ENCODE measurements at regions not wholly inside any gene's neighbourhood (a gene's known extent, or its start where the extent isn't known, plus 50 kb on each side); places are given as distances from the start of the nearest gene placed in this dataset.

DNA sequence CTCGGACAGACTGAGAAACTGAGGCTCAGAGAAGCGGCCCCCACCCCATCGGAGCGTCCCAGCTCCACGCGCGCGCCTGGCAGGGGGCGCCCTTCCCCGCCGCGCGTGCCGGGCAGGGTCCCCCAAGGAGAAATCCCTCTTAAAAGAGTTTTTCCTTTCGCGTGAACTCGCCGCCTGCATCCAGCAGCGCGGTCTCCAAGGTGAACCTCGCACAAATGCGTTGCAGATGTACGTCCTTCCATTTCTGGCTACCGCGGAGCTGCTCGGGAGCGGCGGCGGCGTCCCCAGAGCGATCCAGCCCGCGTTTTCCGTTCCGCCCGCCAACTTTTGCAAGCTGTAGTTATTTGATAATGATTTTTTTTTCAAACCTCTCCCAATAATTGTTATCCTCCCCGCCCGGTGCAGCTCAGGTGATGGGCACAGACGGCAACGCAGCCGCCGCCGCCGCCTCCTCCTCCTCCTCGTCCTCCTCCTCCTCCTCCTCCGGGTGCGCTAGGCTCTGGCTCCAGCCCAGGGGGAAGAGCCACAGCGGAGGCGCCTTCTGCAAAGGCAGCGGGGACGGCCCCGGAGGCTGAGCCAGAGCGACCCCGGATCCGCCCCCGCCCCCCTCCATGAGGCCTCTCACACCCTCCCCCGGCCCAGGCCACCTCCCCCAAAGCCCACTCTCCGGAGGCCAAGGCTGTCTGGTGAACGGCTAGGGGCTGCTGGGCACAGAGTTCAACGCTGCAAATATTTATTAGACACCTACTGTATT lies 74.0 kb upstream of the CUX1 start:
- Histone ChIP-seq H2BK15ac (ENCODE audit: low read length) (no peak overlapping the region), H2BK5ac (ENCODE audit: low read depth, low read length) (peak overlapping the region; percentile 83; the same call in 1 of the 2 replicates), H2BK120ac (replicated peaks; ENCODE audit: low read depth, low read length) (peak overlapping the region; percentile 98), H3K4ac (replicated peaks; ENCODE audit: insufficient read length, low read depth, low read length) (no peak overlapping the region), H4K91ac (replicated peaks; ENCODE audit: insufficient read length, low read length) (peak overlapping the region; percentile 96), H3K9ac (replicated peaks in 1 of 4; ENCODE audit: extremely low read depth in 1 of 4, low read depth in 3 of 4, low read length in 3 of 4) (peak overlapping the region in 3 of 4 experiments; percentile 23 to 47 (median 29); a peak in 5 of 7 replicates), H2BK12ac (ENCODE audit: low read depth, low read length) (peak overlapping the region; percentile 89; the same call in 1 of the 2 replicates), H4K5ac (ENCODE audit: insufficient read length, low read depth, low read length) (peak overlapping the region; percentile 86), H3K56ac (replicated peaks; ENCODE audit: insufficient read length, low read depth, low read length) (peak overlapping the region; percentile 92), H3K9me3 (ENCODE audit: insufficient read depth in 2 of 2, low read depth in 1 of 2, low read length in 1 of 2) (no peaks in the 10 kb centered on the region), H4K8ac (ENCODE audit: extremely low read depth, insufficient read depth, low read length) (peak overlapping the region; percentile 98; the same call in 1 of the 2 replicates), H2AFZ (ENCODE audit: low read length) (peak overlapping the region; percentile 83; the same call in 1 of the 2 replicates), H3K79me2 (ENCODE audit: control insufficient read depth in 1 of 2, insufficient read depth in 2 of 2, low read length in 2 of 2) (no peaks in the 10 kb centered on the region), H3K14ac (ENCODE audit: insufficient read length) (no peak overlapping the region), H3K4me3 (ENCODE audit: extremely low read depth in 1 of 4, insufficient read depth in 2 of 4, low read depth in 3 of 4, low read length in 4 of 4) (peak overlapping the region; percentile 52 to 85 (median 60)), H3K79me1 (ENCODE audit: low read depth, low read length) (no peaks in the 10 kb centered on the region), H2AK5ac (ENCODE audit: low read depth, low read length) (no peak overlapping the region), H2BK20ac (ENCODE audit: low read length) (no peak overlapping the region), H4K20me1 (replicated peaks in 1 of 2; ENCODE audit: control insufficient read depth in 1 of 2, insufficient read depth in 2 of 2, low read length in 2 of 2) (no peaks in the 10 kb centered on the region), H3K27ac (ENCODE audit: low read depth, low read length) (peak overlapping the region; percentile 71; the same call in 1 of the 2 replicates), H3K23ac (ENCODE audit: insufficient read length) (no peak overlapping the region), H3K36me3 (ENCODE audit: control insufficient read depth in 2 of 4, insufficient read depth in 4 of 4, low read length in 3 of 4) (no peaks in the 10 kb centered on the region), H3K18ac (ENCODE audit: extremely low read depth, low read length) (peak overlapping the region; percentile 98), H3K4me1 (replicated peaks in 1 of 4; ENCODE audit: control insufficient read depth in 3 of 4, insufficient read depth in 4 of 4, low read length in 3 of 4) (peaks cover 0 to 13% (median 9%) of the 10 kb centered on the region in 4 experiments; a peak in 6 of 7 replicates), H3K4me2 (ENCODE audit: insufficient read depth in 1 of 2, low read depth in 2 of 2, low read length in 2 of 2) (peak overlapping the region; percentile 81 to 88), H3K27me3 (replicated peaks in 1 of 4; ENCODE audit: control insufficient read depth in 3 of 4, extremely low read depth in 1 of 4, insufficient read depth in 3 of 4, low read length in 3 of 4) (no peaks in the 10 kb centered on the region), H3K23me2 (ENCODE audit: low read depth, low read length) (peaks cover 3% of the 10 kb centered on the region; the same call in 1 of the 2 replicates)
- POLR2A ChIA-PET (ENCODE audit: partially characterized antibody), result interaction anchor here (0.9 to 4.3 kb wide), 10 partner anchors 9 to 169 kb away, joined by 3 to 22 read pairs (median 4); partner anchors contain the start of gene CUX1
- peak; percentile 25 to 81 for DNase-seq (ENCODE audit: low read depth in 1 of 2, low spot score in 2 of 2)
- 5% methylated on average over 43 of the region's 60 CpGs; no CpG with 5 or more reads in 1 of the 2 experiments for WGBS, 2 experiments (ENCODE audit: extremely low coverage in 1 of 2, insufficient coverage in 1 of 2, insufficient read length in 1 of 2, insufficient replicate concordance in 2 of 2, low coverage in 1 of 2, low lambda C conversion rate in 2 of 2, missing lambda C conversion rate in 1 of 2)
- FAIRE-seq, result no peak
- CTCF ChIA-PET (ENCODE audit: partially characterized antibody), result interaction anchor here (0.9 to 2.9 kb wide), 14 partner anchors 8 to 493 kb away, joined by 3 to 21 read pairs (median 4); no protein-coding TSS in a partner anchor
- TF ChIP-seq, protein P1, sequence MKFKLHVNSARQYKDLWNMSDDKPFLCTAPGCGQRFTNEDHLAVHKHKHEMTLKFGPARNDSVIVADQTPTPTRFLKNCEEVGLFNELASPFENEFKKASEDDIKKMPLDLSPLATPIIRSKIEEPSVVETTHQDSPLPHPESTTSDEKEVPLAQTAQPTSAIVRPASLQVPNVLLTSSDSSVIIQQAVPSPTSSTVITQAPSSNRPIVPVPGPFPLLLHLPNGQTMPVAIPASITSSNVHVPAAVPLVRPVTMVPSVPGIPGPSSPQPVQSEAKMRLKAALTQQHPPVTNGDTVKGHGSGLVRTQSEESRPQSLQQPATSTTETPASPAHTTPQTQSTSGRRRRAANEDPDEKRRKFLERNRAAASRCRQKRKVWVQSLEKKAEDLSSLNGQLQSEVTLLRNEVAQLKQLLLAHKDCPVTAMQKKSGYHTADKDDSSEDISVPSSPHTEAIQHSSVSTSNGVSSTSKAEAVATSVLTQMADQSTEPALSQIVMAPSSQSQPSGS (IDR thresholded peaks at IDR 0.05; ENCODE audit: low read length), result no peak
- TF ChIP-seq CREB1 (IDR thresholded peaks at IDR 0.05) (no peak), SP1 (IDR thresholded peaks at IDR 0.05; ENCODE audit: low read depth, low read length) (peak; percentile 78), RFX5 (IDR thresholded peaks at IDR 0.05; ENCODE audit: borderline replicate concordance, low read depth, low read length) (0 out of 2 replicates have a peak, but pooled peaks have one; percentile 22), RAD21 (IDR thresholded peaks at IDR 0.05 in 1 of 2, conservative IDR thresholded peaks at IDR 0.05 in 1 of 2; ENCODE audit: low read depth in 2 of 2, low read length in 2 of 2) (peak in 1 of 2 experiments; percentile 3; a peak in 1 of 4 replicates), TAF1 (IDR thresholded peaks at IDR 0.05; ENCODE audit: low read depth, low read length) (0 out of 2 replicates have a peak, but pooled peaks have one; percentile 16), SIN3A (conservative IDR thresholded peaks at IDR 0.05 in 1 of 2, IDR thresholded peaks at IDR 0.05 in 1 of 2; ENCODE audit: low read depth in 1 of 2, low read length in 2 of 2) (no peak)
- TF ChIP-seq, protein P2, sequence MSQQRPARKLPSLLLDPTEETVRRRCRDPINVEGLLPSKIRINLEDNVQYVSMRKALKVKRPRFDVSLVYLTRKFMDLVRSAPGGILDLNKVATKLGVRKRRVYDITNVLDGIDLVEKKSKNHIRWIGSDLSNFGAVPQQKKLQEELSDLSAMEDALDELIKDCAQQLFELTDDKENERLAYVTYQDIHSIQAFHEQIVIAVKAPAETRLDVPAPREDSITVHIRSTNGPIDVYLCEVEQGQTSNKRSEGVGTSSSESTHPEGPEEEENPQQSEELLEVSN (IDR thresholded peaks at IDR 0.05), result 0 out of 2 replicates have a peak, but pooled peaks have one; percentile 23
